Suprapubic skin (tissue), 4 donors: ENCODE measurements at regions not wholly inside any gene's neighbourhood (a gene's known extent, or its start where the extent isn't known, plus 50 kb on each side); places are given as distances from the start of the nearest gene placed in this dataset.
"Not testable (repeated sequence)": the region's sequence is repeated elsewhere in the genome, so short reads cannot be mapped to it uniquely, and the experiment has no call there.

Experiments used
- DNase-seq, 2 donors: peaks; one replicate each; pipeline ENCODE4 v3.0.0-alpha.2; 2019; ENCODE audit warnings: low spot score in 2 of 2
- H3K27ac ChIP-seq: fragments of 200-600 bp; sonication (generic); one replicate; pipeline ENCODE4 v1.5.1; 2019
- H3K27me3 ChIP-seq: fragments of 200-600 bp; sonication (generic); one replicate; pipeline ENCODE4 v1.5.1; 2019
- H3K36me3 ChIP-seq: fragments of 200-600 bp; sonication (generic); one replicate; pipeline ENCODE4 v1.5.1; 2019
- H3K4me1 ChIP-seq: fragments of 200-600 bp; sonication (generic); one replicate; pipeline ENCODE4 v1.5.1; 2019
- H3K4me3 ChIP-seq: fragments of 200-600 bp; sonication (generic); one replicate; pipeline ENCODE4 v1.5.1; 2019; ENCODE audit warnings: mild to moderate bottlenecking
- H3K9me3 ChIP-seq: fragments of 200-600 bp; sonication (generic); one replicate; pipeline ENCODE4 v1.5.1; 2019
- CTCF ChIP-seq, 2 donors: fragments of 200-600 bp in 1 of 2; fragments of 450-650 bp in 1 of 2; sonication (generic) in 1 of 2; IDR thresholded peaks; one replicate each; pipeline ENCODE4 v1.5.1; 2016 to 2019; ENCODE audit warnings: antibody characterized with exemption in 2 of 2, mild to moderate bottlenecking in 1 of 2, moderate library complexity in 1 of 2
- EP300 ChIP-seq: sonication (generic); formaldehyde crosslinking; IDR thresholded peaks from one replicate; pipeline ENCODE4 v1.6.1; 2017; ENCODE audit warnings: antibody characterized with exemption
- POLR2A ChIP-seq, 2 donors: fragments of 450-650 bp; IDR thresholded peaks; one replicate each; pipeline ENCODE4 v1.6.1; 2017; ENCODE audit warnings: antibody characterized with exemption in 2 of 2, mild to moderate bottlenecking in 2 of 2, moderate library complexity in 2 of 2
- POLR2AphosphoS5 ChIP-seq, 3 donors: sonication (generic); formaldehyde crosslinking; IDR thresholded peaks; one replicate each; pipeline ENCODE4 v1.6.1; 2017; ENCODE audit warnings: antibody characterized with exemption in 3 of 3
- WGBS: methylation state at CpG from one replicate; pipeline ENCODE4 v1.1.5; 2018; 5-methylcytosine and 5-hydroxymethylcytosine counted together

DNA sequence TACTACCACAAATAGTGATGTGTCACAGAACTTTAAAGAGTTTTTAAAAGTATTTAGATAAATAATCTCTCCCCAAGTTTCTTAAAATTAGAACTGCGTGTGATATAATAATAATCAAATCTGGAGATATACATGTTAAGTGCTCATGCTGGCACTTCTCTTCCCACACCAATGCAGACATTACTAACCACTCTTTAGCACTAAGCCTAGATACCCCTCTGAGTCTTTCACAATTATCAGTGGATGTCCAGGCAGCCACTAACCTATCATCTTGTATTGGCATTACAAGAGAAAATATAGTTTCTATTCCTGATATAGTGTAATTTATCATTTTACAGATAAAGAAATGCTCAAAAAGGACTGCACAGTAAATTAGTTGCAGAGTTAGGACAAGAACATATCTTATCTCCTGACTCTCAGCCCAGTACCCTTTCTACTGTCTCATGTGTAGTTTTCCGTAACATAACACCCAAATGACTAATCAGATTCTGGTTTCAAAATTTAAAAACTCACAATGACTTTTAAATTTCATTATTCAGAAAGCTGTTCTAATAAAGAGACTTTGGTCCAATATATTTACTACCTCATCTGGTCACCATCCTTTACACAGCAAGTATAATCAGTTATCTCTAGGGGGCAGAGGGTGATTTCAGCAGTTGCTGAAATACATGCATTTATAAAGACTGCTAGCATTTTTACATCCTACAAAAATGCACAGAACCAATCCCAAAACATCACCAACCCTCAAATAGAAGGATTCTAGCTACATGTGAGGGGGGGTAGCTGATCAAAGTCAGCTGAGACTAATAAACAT, 215.5 kb upstream of the MCHR2 start:
- WGBS = 87% methylated on average over 2 of the region's 2 CpGs
- Histone ChIP-seq H3K27me3 (no peaks in the 10 kb centered on the region), H3K4me3 (no peak overlapping the region), H3K9me3 (no peaks in the 10 kb centered on the region), H3K36me3 (no peaks in the 10 kb centered on the region), H3K4me1 (no peaks in the 10 kb centered on the region), H3K27ac (no peak overlapping the region)
- DNase-seq = no peak
- TF ChIP-seq POLR2AphosphoS5 (IDR thresholded peaks at IDR 0.05) (no peak), POLR2A (IDR thresholded peaks at IDR 0.05) (no peak), EP300 (no peak), CTCF (IDR thresholded peaks at IDR 0.05) (no peak)

- no peak overlapping the region for H3K4me3 ChIP-seq
- H3K36me3 ChIP-seq = no peaks in the 10 kb centered on the region
- H3K27me3 ChIP-seq = no peaks in the 10 kb centered on the region
- no peaks in the 10 kb centered on the region for H3K9me3 ChIP-seq
- TF ChIP-seq CTCF (IDR thresholded peaks at IDR 0.05) (no peak), POLR2A (IDR thresholded peaks at IDR 0.05) (no peak), POLR2AphosphoS5 (IDR thresholded peaks at IDR 0.05) (no peak), EP300 (no peak)
- DNase-seq = no peak
- 55% methylated on average over 3 of the region's 3 CpGs for WGBS
- H3K27ac ChIP-seq = peak overlapping the region; percentile 27
- no peaks in the 10 kb centered on the region for H3K4me1 ChIP-seq
These were observed 209.4 kb upstream of the MCHR2 start for GRCh38 chr6:100203400-100203799.

GRCh38 chr6:100202417-100203194, 208.6 kb upstream of the MCHR2 start:
- 61% methylated on average over 2 of the region's 2 CpGs for WGBS
- TF ChIP-seq EP300 = no peak
- no peak for TF ChIP-seq CTCF (IDR thresholded peaks at IDR 0.05)
- no peak for TF ChIP-seq POLR2A (IDR thresholded peaks at IDR 0.05)
- TF ChIP-seq POLR2AphosphoS5 (IDR thresholded peaks at IDR 0.05) = no peak
- Histone ChIP-seq H3K4me3 (no peak overlapping the region), H3K4me1 (no peaks in the 10 kb centered on the region), H3K36me3 (no peaks in the 10 kb centered on the region), H3K27me3 (no peaks in the 10 kb centered on the region), H3K27ac (no peak overlapping the region), H3K9me3 (no peaks in the 10 kb centered on the region)
- DNase-seq = peak in 1 of 2 donors; percentile 71

DNA sequence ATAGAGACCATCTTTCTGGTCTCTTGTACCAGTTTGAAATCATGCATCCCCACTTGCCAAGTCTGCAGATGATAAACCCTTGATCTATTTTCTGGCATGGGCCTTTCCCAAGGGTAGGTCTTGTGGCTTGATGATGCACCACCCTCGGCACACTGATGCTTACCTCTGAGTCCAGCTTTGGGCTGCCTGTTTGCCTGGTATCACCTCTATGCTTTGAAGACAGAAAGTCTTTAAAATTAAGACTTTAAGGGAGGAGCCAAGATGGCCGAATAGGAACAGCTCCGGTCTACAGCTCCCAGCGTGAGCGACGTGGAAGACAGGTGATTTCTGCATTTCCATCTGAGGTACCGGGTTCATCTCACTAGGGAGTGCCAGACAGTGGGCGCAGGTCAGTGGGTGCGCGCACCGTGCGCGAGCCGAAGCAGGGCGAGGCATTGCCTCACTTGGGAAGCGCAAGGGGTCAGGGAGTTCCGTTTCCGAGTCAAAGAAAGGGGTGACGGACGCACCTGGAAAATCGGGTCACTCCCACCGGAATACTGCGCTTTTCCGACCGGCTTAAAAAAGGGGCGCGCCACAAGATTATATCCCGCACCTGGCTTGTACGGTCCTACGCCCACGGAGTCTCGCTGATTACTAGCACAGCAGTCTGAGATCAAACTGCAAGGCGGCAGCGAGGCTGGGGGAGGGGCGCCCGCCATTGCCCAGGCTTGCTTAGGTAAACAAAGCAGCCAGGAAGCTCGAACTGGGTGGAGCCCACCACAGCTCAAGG, 202.4 kb upstream of the MCHR2 start:
- not testable (repeated sequence) for DNase-seq

GRCh38 chr6:100195244-100195643, 201.2 kb upstream of the MCHR2 start:
- H3K36me3 ChIP-seq, H3K4me1 ChIP-seq, H3K4me3 ChIP-seq, H3K9me3 ChIP-seq, H3K27ac ChIP-seq, DNase-seq, H3K27me3 ChIP-seq: not testable (repeated sequence)
- WGBS = 76% methylated on average over 2 of the region's 2 CpGs

More for the DNA sequence above, 202.4 kb upstream of the MCHR2 start:
- H3K27ac ChIP-seq, H3K4me1 ChIP-seq, H3K27me3 ChIP-seq, H3K9me3 ChIP-seq, H3K4me3 ChIP-seq, H3K36me3 ChIP-seq: not testable (repeated sequence)
- 94% methylated on average over 37 of the region's 37 CpGs for WGBS

GRCh38 chr6:100194535-100194934, 200.5 kb upstream of the MCHR2 start:
- Histone ChIP-seq H3K27ac (no peak overlapping the region), H3K4me1 (no peaks in the 10 kb centered on the region), H3K27me3 (no peaks in the 10 kb centered on the region), H3K36me3 (no peaks in the 10 kb centered on the region), H3K9me3 (no peaks in the 10 kb centered on the region), H3K4me3 (no peak overlapping the region)
- no peak for TF ChIP-seq POLR2AphosphoS5 (IDR thresholded peaks at IDR 0.05)
- no peak for TF ChIP-seq POLR2A (IDR thresholded peaks at IDR 0.05)
- no peak for TF ChIP-seq CTCF (IDR thresholded peaks at IDR 0.05)
- no peak for TF ChIP-seq EP300
- WGBS = 48% methylated on average over 3 of the region's 3 CpGs
- DNase-seq = no peak
